PC-9 (cell line): ENCODE measurements at regions not wholly inside any gene's neighbourhood (a gene's known extent, or its start where the extent isn't known, plus 50 kb on each side); places are given as distances from the start of the nearest gene placed in this dataset.

ENCODE experiments used
- EZH2 ChIP-seq: fragments of 200-600 bp; sonication (generic); IDR thresholded peaks from 2 replicates; pipeline ENCODE4 v1.8.0; 2017; ENCODE audit warnings: antibody characterized with exemption, low read depth
- TF ChIP-seq, protein P1 (sequence below): fragments of 200-600 bp; sonication (generic); conservative IDR thresholded peaks from 2 replicates; pipeline ENCODE4 v1.6.1; 2017; ENCODE audit warnings: mixed run types, antibody characterized with exemption, mild to moderate bottlenecking, moderate library complexity

GRCh38 chr3:191020730-191021396, 158.4 kb upstream of the GMNC start:
- TF ChIP-seq, protein P1, sequence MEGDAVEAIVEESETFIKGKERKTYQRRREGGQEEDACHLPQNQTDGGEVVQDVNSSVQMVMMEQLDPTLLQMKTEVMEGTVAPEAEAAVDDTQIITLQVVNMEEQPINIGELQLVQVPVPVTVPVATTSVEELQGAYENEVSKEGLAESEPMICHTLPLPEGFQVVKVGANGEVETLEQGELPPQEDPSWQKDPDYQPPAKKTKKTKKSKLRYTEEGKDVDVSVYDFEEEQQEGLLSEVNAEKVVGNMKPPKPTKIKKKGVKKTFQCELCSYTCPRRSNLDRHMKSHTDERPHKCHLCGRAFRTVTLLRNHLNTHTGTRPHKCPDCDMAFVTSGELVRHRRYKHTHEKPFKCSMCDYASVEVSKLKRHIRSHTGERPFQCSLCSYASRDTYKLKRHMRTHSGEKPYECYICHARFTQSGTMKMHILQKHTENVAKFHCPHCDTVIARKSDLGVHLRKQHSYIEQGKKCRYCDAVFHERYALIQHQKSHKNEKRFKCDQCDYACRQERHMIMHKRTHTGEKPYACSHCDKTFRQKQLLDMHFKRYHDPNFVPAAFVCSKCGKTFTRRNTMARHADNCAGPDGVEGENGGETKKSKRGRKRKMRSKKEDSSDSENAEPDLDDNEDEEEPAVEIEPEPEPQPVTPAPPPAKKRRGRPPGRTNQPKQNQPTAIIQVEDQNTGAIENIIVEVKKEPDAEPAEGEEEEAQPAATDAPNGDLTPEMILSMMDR = no peak
- TF ChIP-seq EZH2 = no peak
